ENCODE measurements at regions not wholly inside any gene's neighbourhood (a gene's known extent, or its start where the extent isn't known, plus 50 kb on each side); places are given as distances from the start of the nearest gene placed in this dataset.

DNA sequence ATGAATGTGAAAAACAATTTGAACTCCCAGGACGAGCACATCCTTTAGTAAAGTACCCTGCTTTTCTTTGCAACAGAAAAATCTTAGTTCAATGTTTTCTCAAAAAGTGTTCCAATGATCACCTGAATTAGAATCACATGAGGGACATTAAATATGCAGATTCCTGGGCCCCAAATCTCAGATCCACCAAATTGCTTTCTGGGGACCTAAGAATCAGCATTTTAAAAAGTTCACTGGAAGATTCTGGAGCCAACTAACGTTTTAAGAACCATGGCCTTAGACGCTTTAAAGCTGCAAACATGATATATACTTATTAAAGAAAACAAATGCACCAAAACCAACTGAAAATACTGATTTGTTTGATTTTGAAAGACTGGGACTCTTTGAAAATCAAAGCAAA is 143.4 kb upstream of the TMEM168 start:
- Histone ChIP-seq H3K36me3 (ENCODE audit: control insufficient read depth in 2 of 2, extremely low read depth in 1 of 2, insufficient read depth in 2 of 2, low read length in 2 of 2) (peaks cover 0 to 3% of the 10 kb centered on the region in 2 experiments), H3K27ac (ENCODE audit: control insufficient read depth, insufficient read depth, low read length) (no peak overlapping the region), H3K9me1 (ENCODE audit: control insufficient read depth, extremely low read depth, insufficient read depth, low read length) (no peaks in the 10 kb centered on the region), H4K20me1 (ENCODE audit: control insufficient read depth, extremely low read depth, insufficient read depth, low read length) (no peaks in the 10 kb centered on the region), H3K4me3 (ENCODE audit: control insufficient read depth in 2 of 3, extremely low read depth in 1 of 3, insufficient read depth in 2 of 3, low read depth in 1 of 3, low read length in 3 of 3) (no peak overlapping the region), H3K27me3 (ENCODE audit: control insufficient read depth, extremely low read depth, insufficient read depth, low read length) (no peaks in the 10 kb centered on the region), H3K9ac (ENCODE audit: control insufficient read depth, extremely low read depth, insufficient read depth, low read length) (no peak overlapping the region), H3K79me2 (ENCODE audit: control insufficient read depth, insufficient read depth, low read length) (peaks cover 17% of the 10 kb centered on the region), H3K4me2 (ENCODE audit: control insufficient read depth, extremely low read depth, insufficient read depth, low read depth, low read length) (no peak overlapping the region), H3K9me3 (ENCODE audit: control insufficient read depth, low read depth, low read length) (no peaks in the 10 kb centered on the region), H2AFZ (ENCODE audit: control insufficient read depth, low read length) (no peak overlapping the region), H3K4me1 (ENCODE audit: control insufficient read depth, extremely low read depth, insufficient read depth, low read length) (peaks cover 6% of the 10 kb centered on the region)
- FAIRE-seq (no peak), DNase-seq (ENCODE audit: low read depth, low spot score) (no peak)
- no peak for TF ChIP-seq EZH2 (IDR thresholded peaks at IDR 0.05; ENCODE audit: low read length)
- dilution Hi-C loops (cut with MboI; ENCODE audit: extremely low pct_ligation_motif_present, low sequenced_read_pairs), result no loop called here

- Histone ChIP-seq H3K27ac (ENCODE audit: control insufficient read depth, insufficient read depth, low read length) (no peak overlapping the region), H3K9me3 (ENCODE audit: control insufficient read depth, low read depth, low read length) (no peaks in the 10 kb centered on the region), H4K20me1 (ENCODE audit: control insufficient read depth, extremely low read depth, insufficient read depth, low read length) (no peaks in the 10 kb centered on the region), H3K79me2 (ENCODE audit: control insufficient read depth, insufficient read depth, low read length) (peaks cover 6% of the 10 kb centered on the region), H3K9me1 (ENCODE audit: control insufficient read depth, extremely low read depth, insufficient read depth, low read length) (no peaks in the 10 kb centered on the region), H3K27me3 (ENCODE audit: control insufficient read depth, extremely low read depth, insufficient read depth, low read length) (no peaks in the 10 kb centered on the region), H3K4me1 (ENCODE audit: control insufficient read depth, extremely low read depth, insufficient read depth, low read length) (no peaks in the 10 kb centered on the region), H2AFZ (ENCODE audit: control insufficient read depth, low read length) (no peak overlapping the region), H3K9ac (ENCODE audit: control insufficient read depth, extremely low read depth, insufficient read depth, low read length) (no peak overlapping the region), H3K4me2 (ENCODE audit: control insufficient read depth, extremely low read depth, insufficient read depth, low read depth, low read length) (no peak overlapping the region), H3K36me3 (ENCODE audit: control insufficient read depth in 2 of 2, extremely low read depth in 1 of 2, insufficient read depth in 2 of 2, low read length in 2 of 2) (no peaks in the 10 kb centered on the region), H3K4me3 (ENCODE audit: control insufficient read depth in 2 of 3, extremely low read depth in 1 of 3, insufficient read depth in 2 of 3, low read depth in 1 of 3, low read length in 3 of 3) (no peak overlapping the region)
- dilution Hi-C loops (cut with MboI; ENCODE audit: extremely low pct_ligation_motif_present, low sequenced_read_pairs), result no loop called here
- DNase-seq (ENCODE audit: low read depth, low spot score), result no peak
- FAIRE-seq, result peak; percentile 29
- TF ChIP-seq EZH2 (IDR thresholded peaks at IDR 0.05; ENCODE audit: low read length), result no peak
- TF ChIP-seq, protein P1, sequence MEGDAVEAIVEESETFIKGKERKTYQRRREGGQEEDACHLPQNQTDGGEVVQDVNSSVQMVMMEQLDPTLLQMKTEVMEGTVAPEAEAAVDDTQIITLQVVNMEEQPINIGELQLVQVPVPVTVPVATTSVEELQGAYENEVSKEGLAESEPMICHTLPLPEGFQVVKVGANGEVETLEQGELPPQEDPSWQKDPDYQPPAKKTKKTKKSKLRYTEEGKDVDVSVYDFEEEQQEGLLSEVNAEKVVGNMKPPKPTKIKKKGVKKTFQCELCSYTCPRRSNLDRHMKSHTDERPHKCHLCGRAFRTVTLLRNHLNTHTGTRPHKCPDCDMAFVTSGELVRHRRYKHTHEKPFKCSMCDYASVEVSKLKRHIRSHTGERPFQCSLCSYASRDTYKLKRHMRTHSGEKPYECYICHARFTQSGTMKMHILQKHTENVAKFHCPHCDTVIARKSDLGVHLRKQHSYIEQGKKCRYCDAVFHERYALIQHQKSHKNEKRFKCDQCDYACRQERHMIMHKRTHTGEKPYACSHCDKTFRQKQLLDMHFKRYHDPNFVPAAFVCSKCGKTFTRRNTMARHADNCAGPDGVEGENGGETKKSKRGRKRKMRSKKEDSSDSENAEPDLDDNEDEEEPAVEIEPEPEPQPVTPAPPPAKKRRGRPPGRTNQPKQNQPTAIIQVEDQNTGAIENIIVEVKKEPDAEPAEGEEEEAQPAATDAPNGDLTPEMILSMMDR (optimal IDR thresholded peaks at IDR 0.05 in 1 of 3, IDR thresholded peaks at IDR 0.05 in 1 of 3, conservative IDR thresholded peaks at IDR 0.05 in 1 of 3; ENCODE audit: extremely low read depth in 1 of 3, insufficient read depth in 2 of 3, low read length in 3 of 3), result no peak
These were observed 140.6 kb upstream of the TMEM168 start for GRCh38 chr7:112930787-112931186.

GRCh38 chr7:112929421-112929820 is 139.2 kb upstream of the TMEM168 start:
- FAIRE-seq (no peak), DNase-seq (ENCODE audit: low read depth, low spot score) (no peak)
- H3K9me3 ChIP-seq (ENCODE audit: control insufficient read depth, low read depth, low read length), result no peaks in the 10 kb centered on the region
- H3K9ac ChIP-seq (ENCODE audit: control insufficient read depth, extremely low read depth, insufficient read depth, low read length), result no peak overlapping the region
- TF ChIP-seq, protein P1 (optimal IDR thresholded peaks at IDR 0.05 in 1 of 3, IDR thresholded peaks at IDR 0.05 in 1 of 3, conservative IDR thresholded peaks at IDR 0.05 in 1 of 3; ENCODE audit: extremely low read depth in 1 of 3, insufficient read depth in 2 of 3, low read length in 3 of 3), result no peak
- TF ChIP-seq EZH2 (IDR thresholded peaks at IDR 0.05; ENCODE audit: low read length), result no peak
- H2AFZ ChIP-seq (ENCODE audit: control insufficient read depth, low read length), result no peak overlapping the region
- H3K27ac ChIP-seq (ENCODE audit: control insufficient read depth, insufficient read depth, low read length), result no peak overlapping the region
- H3K79me2 ChIP-seq (ENCODE audit: control insufficient read depth, insufficient read depth, low read length), result peaks cover 6% of the 10 kb centered on the region
- no peak overlapping the region for H3K4me2 ChIP-seq (ENCODE audit: control insufficient read depth, extremely low read depth, insufficient read depth, low read depth, low read length)
- H3K36me3 ChIP-seq (ENCODE audit: control insufficient read depth in 2 of 2, extremely low read depth in 1 of 2, insufficient read depth in 2 of 2, low read length in 2 of 2), result no peaks in the 10 kb centered on the region
- no peak overlapping the region for H3K4me3 ChIP-seq (ENCODE audit: control insufficient read depth in 2 of 3, extremely low read depth in 1 of 3, insufficient read depth in 2 of 3, low read depth in 1 of 3, low read length in 3 of 3)
- H4K20me1 ChIP-seq (ENCODE audit: control insufficient read depth, extremely low read depth, insufficient read depth, low read length), result no peaks in the 10 kb centered on the region
- H3K4me1 ChIP-seq (ENCODE audit: control insufficient read depth, extremely low read depth, insufficient read depth, low read length), result no peaks in the 10 kb centered on the region
- no peaks in the 10 kb centered on the region for H3K27me3 ChIP-seq (ENCODE audit: control insufficient read depth, extremely low read depth, insufficient read depth, low read length)
- dilution Hi-C loops (cut with MboI; ENCODE audit: extremely low pct_ligation_motif_present, low sequenced_read_pairs), result no loop called here
- H3K9me1 ChIP-seq (ENCODE audit: control insufficient read depth, extremely low read depth, insufficient read depth, low read length), result no peaks in the 10 kb centered on the region

Data from keratinocyte (primary cell).